KG1 (cell line): ENCODE measurements at regions not wholly inside any gene's neighbourhood (a gene's known extent, or its start where the extent isn't known, plus 50 kb on each side); places are given as distances from the start of the nearest gene placed in this dataset.
"Not testable (repeated sequence)": the region's sequence is repeated elsewhere in the genome, so short reads cannot be mapped to it uniquely, and the experiment has no call there.

Source experiments
- DNase-seq: peaks from one replicate; lab custom pipeline; 2025; lab: John Stamatoyannopoulos, UW

GRCh38 chr20:55685425-55685824, 319.9 kb downstream of the CBLN4 start:
- no peak for DNase-seq

GRCh38 chr20:55684578-55684977, 320.7 kb downstream of the CBLN4 start:
- DNase-seq, result no peak

DNA sequence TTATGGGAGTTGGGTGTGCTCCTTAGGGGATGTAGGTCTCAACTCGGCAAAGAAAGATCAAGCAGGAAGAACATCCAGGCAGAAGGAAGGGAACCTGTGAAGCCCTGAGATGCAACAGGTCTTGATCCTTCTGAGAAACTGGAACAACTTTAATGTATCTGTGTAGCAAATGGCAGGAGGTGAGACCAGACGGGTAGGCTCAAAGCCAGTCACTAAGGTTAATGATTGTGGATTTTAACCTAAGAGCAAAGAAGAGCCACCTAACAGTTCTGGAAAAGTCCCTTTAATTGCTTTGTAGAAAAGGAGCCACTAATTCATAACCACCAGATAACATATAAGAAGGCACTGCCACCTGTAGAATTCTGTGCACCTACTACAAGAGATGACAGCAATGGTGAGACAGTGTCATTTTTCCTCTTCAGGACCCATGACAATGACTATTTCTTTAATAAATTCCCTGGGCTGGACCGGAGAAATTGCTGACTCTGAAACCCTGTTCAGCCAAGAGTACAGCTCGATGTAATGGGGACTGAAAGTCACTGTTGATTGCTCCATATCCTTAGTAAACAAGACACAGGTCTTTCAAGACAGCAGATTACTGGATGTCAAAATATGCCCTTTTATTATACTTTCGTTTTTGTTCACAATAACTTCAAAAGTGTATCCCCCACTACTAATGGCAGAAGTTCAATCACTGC, 326.2 kb downstream of the CBLN4 start:
- DNase-seq, result no peak

- DNase-seq, result no peak
These were observed 327.2 kb downstream of the CBLN4 start for GRCh38 chr20:55678126-55678525.

GRCh38 chr20:55677011-55677410, 328.3 kb downstream of the CBLN4 start:
- no peak for DNase-seq

- no peak for DNase-seq
These were observed 329.2 kb downstream of the CBLN4 start for GRCh38 chr20:55676097-55676496.

DNA sequence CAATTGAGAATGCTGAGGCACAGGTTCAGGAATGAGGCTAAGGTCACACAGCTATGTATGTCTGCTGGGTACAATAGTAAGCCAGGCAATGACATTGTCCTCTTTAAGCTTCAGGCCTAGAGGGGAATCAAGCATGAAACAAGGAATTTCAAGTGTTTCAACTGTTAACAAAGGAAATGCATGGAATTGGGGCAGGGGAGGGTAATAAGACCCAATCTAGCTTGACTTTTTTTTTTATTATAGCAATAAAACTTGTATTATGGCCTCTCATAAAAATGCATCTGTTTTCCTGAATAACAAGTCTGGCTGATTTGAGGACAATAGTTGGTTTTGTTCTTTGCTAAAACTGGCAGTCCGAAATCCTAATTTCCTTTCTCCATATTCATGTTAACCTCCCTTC, 336.7 kb downstream of the CBLN4 start:
- no peak for DNase-seq

DNA sequence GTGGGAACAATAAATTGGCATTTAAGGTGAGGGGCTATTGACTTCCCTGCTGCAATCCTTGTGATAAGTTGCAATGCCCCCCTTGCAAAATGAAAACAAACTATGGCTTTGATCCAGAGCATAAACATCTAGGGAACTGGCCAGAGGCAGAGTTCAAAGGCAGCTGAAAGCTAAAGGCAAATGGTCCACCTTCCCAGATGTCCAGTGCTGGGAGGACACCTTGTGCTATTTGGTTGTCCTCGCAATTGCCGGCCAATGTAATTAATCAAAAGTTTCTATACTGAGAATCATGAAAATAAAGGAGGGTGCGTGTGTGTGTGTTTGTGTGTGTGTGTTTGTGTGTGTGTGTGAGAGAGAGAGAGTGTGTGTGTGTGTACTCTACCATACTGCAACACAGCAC, 337.4 kb downstream of the CBLN4 start:
- DNase-seq, result no peak

GRCh38 chr20:55667024-55667423, 338.3 kb downstream of the CBLN4 start:
- DNase-seq, result no peak

- no peak for DNase-seq
These were observed 349.0 kb downstream of the CBLN4 start for GRCh38 chr20:55656231-55656775.

GRCh38 chr20:55650657-55651360, 354.5 kb downstream of the CBLN4 start:
- no peak for DNase-seq

DNA sequence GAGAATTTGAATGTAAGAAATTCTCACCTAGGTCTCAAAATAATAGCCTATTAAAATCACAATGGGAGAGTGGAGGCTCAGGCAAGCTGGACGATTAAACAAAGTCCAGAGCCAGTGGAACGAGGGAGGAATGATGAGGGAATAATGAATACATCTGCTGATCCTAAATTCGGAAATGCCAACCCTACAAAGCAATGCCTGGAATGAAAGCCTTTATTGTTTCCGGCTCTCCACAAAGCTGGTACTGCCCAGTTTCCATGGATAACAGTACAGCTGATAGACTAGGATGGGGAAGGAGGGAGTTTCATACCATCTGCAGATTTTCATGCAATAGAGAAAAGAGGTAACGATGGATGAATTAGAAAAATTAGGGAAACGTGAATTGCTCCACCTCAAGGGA, 356.1 kb downstream of the CBLN4 start:
- DNase-seq, result no peak

- DNase-seq, result no peak
These were observed 358.5 kb downstream of the CBLN4 start for GRCh38 chr20:55646851-55647250.

GRCh38 chr20:55641497-55641896, 363.8 kb downstream of the CBLN4 start:
- DNase-seq, result no peak

GRCh38 chr20:55635870-55636269, 369.4 kb downstream of the CBLN4 start:
- DNase-seq, result no peak

DNA sequence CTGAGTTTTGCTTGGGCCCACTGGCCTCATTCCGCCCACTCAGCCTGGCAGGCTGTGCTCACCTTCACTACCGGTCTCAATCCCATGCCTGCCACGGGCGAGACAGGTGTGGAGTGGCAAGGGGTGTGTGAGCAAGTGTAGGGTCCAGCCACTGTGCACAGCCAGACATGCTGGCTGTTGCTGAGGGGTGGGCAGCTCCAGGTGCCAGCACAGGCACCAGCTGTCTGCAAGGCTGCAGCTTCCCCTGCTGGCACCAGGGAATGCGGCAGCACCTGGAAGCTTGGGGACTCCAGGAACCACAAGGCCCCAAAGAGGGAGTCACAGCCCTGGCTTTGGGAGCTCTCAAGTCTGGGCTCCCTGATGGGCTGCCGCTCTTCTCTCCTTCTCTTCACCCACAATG, 372.7 kb downstream of the CBLN4 start:
- no peak for DNase-seq

- not testable (repeated sequence) for DNase-seq
These were observed 376.2 kb downstream of the CBLN4 start for GRCh38 chr20:55629143-55629542.

DNA sequence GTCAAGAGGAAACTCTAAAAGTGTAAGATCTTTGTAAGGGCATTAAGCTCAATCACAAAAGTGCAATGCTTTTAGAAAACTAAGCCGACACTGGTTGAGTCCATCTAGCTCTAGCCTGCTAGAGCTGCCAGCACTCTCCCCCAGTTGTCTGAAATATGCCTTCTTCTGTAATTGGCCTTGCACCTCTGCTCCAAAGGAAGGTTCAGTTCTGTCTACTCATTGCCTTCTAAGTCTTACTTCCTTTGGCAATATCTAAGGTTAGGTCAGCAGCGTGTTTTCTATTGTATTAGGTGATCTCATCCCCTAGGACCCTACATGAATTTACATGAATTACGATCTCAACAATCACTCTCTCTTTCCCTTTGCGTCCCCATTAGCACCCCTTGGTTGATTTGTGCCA, 378.6 kb downstream of the CBLN4 start:
- no peak for DNase-seq

GRCh38 chr20:55616367-55616766, 389.0 kb downstream of the CBLN4 start:
- no peak for DNase-seq

GRCh38 chr20:55615818-55616217, 389.5 kb downstream of the CBLN4 start:
- no peak for DNase-seq

GRCh38 chr20:55614220-55614757, 391.0 kb downstream of the CBLN4 start:
- no peak for DNase-seq

- DNase-seq, result no peak
These were observed 394.6 kb downstream of the CBLN4 start for GRCh38 chr20:55610756-55611155.

GRCh38 chr20:55605594-55605993, 399.7 kb downstream of the CBLN4 start:
- no peak for DNase-seq
